ENCODE measurements at regions not wholly inside any gene's neighbourhood (a gene's known extent, or its start where the extent isn't known, plus 50 kb on each side); places are given as distances from the start of the nearest gene placed in this dataset.

DNA sequence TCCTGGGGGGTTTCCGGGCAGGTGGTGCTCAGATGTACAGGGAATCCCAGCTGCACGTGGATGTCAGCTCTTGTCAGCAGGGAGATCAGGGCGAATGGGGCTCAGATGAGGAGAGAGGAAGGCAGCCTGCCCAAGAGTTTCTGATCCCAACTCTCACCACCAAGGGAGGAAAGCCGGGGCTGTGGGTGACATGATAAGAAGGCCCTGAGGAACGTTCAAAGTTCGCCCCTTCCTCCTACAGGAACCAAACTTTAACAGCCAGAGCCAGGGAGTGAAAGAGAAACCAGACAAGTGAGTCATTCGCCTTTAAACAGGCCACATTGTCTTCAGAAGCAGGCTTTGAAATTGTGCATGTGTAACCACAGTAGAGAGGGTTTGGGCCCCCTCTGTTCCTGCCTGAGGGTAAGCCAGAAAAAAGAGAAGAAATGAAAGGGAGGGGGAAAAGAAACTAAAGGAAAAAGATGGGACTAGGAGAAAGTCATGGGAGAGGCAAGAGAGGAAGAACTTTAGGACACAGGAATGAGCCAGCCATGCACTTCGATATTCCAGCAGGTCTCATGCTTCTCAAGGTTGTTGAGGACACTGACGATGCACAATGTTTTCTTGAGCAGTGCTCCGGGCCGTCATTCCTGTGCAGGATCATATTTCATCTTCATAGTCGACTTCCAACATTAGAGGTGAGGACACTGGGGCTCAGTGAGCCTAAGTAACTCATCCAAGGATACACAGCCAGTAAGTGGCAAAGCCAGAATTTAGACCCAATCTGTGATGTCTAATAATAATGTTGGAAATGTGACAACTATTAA is 691.4 kb upstream of the TBX3 start:
- H3K9me3 ChIP-seq = no peaks in the 10 kb centered on the region
- DNase-seq (no peak), ATAC-seq (peak in 2 of 4 donors; percentile 34 to 54)
- 41 to 57% (median 50%) methylated on average over 12 of the region's 12 CpGs for WGBS, 3 donors
- no peak overlapping the region for H3K4me3 ChIP-seq
- peaks cover 0 to 2% (median 0%) of the 10 kb centered on the region in 3 donors for H3K27me3 ChIP-seq (ENCODE audit: insufficient read depth in 3 of 3, low read length in 2 of 3)
- intact Hi-C loops (cut with DNase I) = no loop called here
- TF ChIP-seq, protein P1, sequence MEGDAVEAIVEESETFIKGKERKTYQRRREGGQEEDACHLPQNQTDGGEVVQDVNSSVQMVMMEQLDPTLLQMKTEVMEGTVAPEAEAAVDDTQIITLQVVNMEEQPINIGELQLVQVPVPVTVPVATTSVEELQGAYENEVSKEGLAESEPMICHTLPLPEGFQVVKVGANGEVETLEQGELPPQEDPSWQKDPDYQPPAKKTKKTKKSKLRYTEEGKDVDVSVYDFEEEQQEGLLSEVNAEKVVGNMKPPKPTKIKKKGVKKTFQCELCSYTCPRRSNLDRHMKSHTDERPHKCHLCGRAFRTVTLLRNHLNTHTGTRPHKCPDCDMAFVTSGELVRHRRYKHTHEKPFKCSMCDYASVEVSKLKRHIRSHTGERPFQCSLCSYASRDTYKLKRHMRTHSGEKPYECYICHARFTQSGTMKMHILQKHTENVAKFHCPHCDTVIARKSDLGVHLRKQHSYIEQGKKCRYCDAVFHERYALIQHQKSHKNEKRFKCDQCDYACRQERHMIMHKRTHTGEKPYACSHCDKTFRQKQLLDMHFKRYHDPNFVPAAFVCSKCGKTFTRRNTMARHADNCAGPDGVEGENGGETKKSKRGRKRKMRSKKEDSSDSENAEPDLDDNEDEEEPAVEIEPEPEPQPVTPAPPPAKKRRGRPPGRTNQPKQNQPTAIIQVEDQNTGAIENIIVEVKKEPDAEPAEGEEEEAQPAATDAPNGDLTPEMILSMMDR (IDR thresholded peaks at IDR 0.05) = no peak
- H3K36me3 ChIP-seq (ENCODE audit: insufficient read depth in 1 of 2, low read depth in 1 of 2) = no peaks in the 10 kb centered on the region
- no peaks in the 10 kb centered on the region for H3K4me1 ChIP-seq
- no peak overlapping the region for H3K27ac ChIP-seq

DNA sequence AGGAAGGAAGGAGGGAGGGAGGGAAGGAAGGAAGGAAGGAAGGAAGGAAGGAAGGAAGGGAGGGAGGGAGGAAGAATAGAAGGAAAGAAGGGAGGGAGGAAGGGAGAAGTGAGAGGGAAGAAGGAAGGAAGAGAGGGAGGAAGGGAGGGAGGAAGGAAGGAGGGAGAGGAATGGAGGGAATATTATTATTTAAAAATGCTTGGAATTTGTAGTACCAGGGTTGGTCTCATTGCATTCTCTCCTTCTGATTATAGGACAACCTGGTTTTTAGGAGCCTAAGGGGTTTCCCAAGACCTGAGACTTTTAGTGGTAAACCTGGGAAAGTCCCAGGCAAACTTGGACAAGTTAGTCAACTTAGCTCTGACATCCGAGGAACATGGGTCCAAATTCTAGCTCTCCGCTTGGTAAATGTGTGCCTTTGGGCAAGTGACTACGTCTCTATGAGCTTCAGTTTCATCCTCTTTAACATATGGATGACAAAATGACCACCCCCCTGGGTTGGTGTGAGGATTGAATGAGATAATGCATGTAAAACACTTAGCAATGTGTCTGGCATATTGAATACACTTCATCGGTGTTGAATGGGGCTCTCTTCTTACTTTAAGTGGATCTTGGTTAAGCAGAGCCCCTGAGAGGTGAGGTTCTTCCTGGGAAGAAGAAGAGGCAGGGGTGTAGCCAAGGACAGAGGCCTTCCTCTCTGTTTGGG is 690.7 kb upstream of the TBX3 start:
- H3K27ac ChIP-seq = no peak overlapping the region

DNA sequence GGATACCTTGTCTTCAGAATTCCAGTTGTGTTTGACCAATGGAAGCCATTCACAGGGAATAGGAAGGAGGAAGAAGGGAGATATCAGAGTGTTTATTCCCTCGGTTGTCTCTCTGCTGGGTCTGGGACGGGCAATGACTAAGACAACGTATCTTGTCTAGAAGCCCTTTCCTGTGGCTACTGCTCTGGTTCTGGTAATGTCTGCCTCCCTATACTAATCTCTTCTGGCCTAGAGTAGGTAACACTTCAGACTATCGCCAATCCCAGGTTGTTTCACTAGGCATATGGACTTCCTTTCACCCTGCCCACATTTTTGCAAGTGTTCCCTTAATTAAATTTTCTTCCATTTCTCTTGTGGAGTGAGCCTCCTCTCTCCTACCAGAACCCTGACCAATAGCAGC is 687.7 kb upstream of the TBX3 start:
- no peaks in the 10 kb centered on the region for H3K4me1 ChIP-seq
- H3K27ac ChIP-seq = no peak overlapping the region
- DNase-seq (no peak), ATAC-seq (no peak)
- no peaks in the 10 kb centered on the region for H3K9me3 ChIP-seq
- no peaks in the 10 kb centered on the region for H3K27me3 ChIP-seq (ENCODE audit: insufficient read depth in 3 of 3, low read length in 2 of 3)
- no peaks in the 10 kb centered on the region for H3K36me3 ChIP-seq (ENCODE audit: insufficient read depth in 1 of 2, low read depth in 1 of 2)
- 96 to 100% (median 97%) methylated on average over 3 to 4 of the region's 4 CpGs for WGBS, 3 donors
- H3K4me3 ChIP-seq = no peak overlapping the region
- TF ChIP-seq, protein P1 (IDR thresholded peaks at IDR 0.05) = no peak
- intact Hi-C loops (cut with DNase I) = no loop called here

More for the DNA sequence above, 690.7 kb upstream of the TBX3 start:
- 90 to 95% (median 92%) methylated on average over 4 of the region's 4 CpGs for WGBS, 3 donors
- H3K9me3 ChIP-seq = no peaks in the 10 kb centered on the region
- no peak for DNase-seq
- no peaks in the 10 kb centered on the region for H3K36me3 ChIP-seq (ENCODE audit: insufficient read depth in 1 of 2, low read depth in 1 of 2)
- ATAC-seq = no peak
- H3K4me1 ChIP-seq = no peaks in the 10 kb centered on the region
- no peaks in the 10 kb centered on the region for H3K27me3 ChIP-seq (ENCODE audit: insufficient read depth in 3 of 3, low read length in 2 of 3)
- H3K4me3 ChIP-seq = no peak overlapping the region
- intact Hi-C loops (cut with DNase I) = no loop called here
- TF ChIP-seq, protein P1 (IDR thresholded peaks at IDR 0.05) = no peak

DNA sequence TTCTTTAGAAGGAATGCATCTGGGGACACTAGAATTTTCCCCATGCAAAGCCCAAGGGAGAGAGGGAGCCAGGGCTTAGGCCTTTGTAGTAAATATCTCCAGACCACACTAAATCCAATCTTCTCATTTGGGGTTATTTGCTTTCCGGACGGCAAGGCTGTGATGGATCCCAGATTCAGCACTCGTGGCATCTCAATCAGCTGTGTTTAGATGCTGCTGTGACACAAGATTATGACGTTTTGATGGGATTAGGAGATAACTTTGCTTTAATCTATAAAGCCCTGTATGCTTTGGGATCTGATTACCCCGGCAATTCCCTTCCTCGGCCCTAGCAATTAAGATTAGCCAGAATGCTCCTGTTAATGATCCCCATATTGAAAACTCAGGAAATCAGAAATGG is 686.7 kb upstream of the TBX3 start:
- Histone ChIP-seq H3K9me3 (no peaks in the 10 kb centered on the region), H3K27me3 (ENCODE audit: insufficient read depth in 3 of 3, low read length in 2 of 3) (no peaks in the 10 kb centered on the region), H3K36me3 (ENCODE audit: insufficient read depth in 1 of 2, low read depth in 1 of 2) (no peaks in the 10 kb centered on the region), H3K27ac (no peak overlapping the region), H3K4me1 (no peaks in the 10 kb centered on the region), H3K4me3 (no peak overlapping the region)
- TF ChIP-seq, protein P1 (IDR thresholded peaks at IDR 0.05) = no peak
- 52 to 64% (median 57%) methylated on average over 6 of the region's 6 CpGs for WGBS, 3 donors
- no peak for ATAC-seq
- no peak for DNase-seq
- intact Hi-C loops (cut with DNase I) = no loop called here

All from psoas muscle (tissue), 7 donors.